Neuronal stem cell (in vitro differentiated cells): ENCODE measurements at regions not wholly inside any gene's neighbourhood (a gene's known extent, or its start where the extent isn't known, plus 50 kb on each side); places are given as distances from the start of the nearest gene placed in this dataset.

Experiments used
- DNase-seq: peaks from one replicate; pipeline ENCODE4 v3.0.0-alpha.2; 2013; ENCODE audit warnings: low spot score
- H2AFZ ChIP-seq: one replicate; pipeline ENCODE4 v1.6.1; 2013; ENCODE audit warnings: mild to moderate bottlenecking, low read length, inconsistent platforms
- H2AK5ac ChIP-seq: 2 replicates; pipeline ENCODE4 v1.6.1; 2013; ENCODE audit warnings: low read depth, mild to moderate bottlenecking, inconsistent platforms, low read length, moderate library complexity, mixed read lengths
- H2BK120ac ChIP-seq: 2 replicates; pipeline ENCODE4 v1.6.1; 2013; ENCODE audit warnings: low read depth, mild to moderate bottlenecking, inconsistent platforms, low read length, moderate library complexity, mixed read lengths
- H2BK12ac ChIP-seq: one replicate; pipeline ENCODE4 v1.6.1; 2013; ENCODE audit warnings: low read length, inconsistent platforms
- H2BK15ac ChIP-seq: 2 replicates; pipeline ENCODE4 v1.6.1; 2013; ENCODE audit warnings: mild to moderate bottlenecking, low read length, inconsistent platforms, mixed read lengths
- H2BK5ac ChIP-seq: one replicate; pipeline ENCODE4 v1.6.1; 2013; ENCODE audit warnings: inconsistent platforms, mild to moderate bottlenecking, low read length, moderate library complexity
- H3K14ac ChIP-seq: one replicate; pipeline ENCODE4 v1.6.1; 2013; ENCODE audit warnings: low read length, inconsistent platforms
- H3K18ac ChIP-seq: 2 replicates; pipeline ENCODE4 v1.6.1; 2013; ENCODE audit warnings: low read length, inconsistent platforms
- H3K23ac ChIP-seq: 2 replicates; pipeline ENCODE4 v1.6.1; 2013; ENCODE audit warnings: low read depth, mild to moderate bottlenecking, mixed read lengths, low read length, inconsistent platforms; ENCODE audit not compliant: poor library complexity
- H3K27ac ChIP-seq: replicated peaks from 3 replicates; pipeline ENCODE4 v1.5.1; 2013; ENCODE audit warnings: low read length, inconsistent platforms
- H3K27me3 ChIP-seq, 3 experiments: 2 replicates each; pipeline ENCODE4 v1.6.1; 2013; ENCODE audit warnings: low read length in 3 of 3, mild to moderate bottlenecking in 2 of 3, inconsistent platforms in 1 of 3, low read depth in 1 of 3, mixed read lengths in 1 of 3, moderate library complexity in 1 of 3; ENCODE audit not compliant: control insufficient read depth in 3 of 3, insufficient read depth in 3 of 3
- H3K36me3 ChIP-seq, 2 donors: replicated peaks in 1 of 2; 2 replicates each; pipeline ENCODE4 v1.6.1; 2013; ENCODE audit warnings: low read length in 2 of 2; ENCODE audit not compliant: control insufficient read depth in 2 of 2, insufficient read depth in 2 of 2
- H3K4ac ChIP-seq: 2 replicates; pipeline ENCODE4 v1.6.1; 2013; ENCODE audit warnings: inconsistent platforms, mild to moderate bottlenecking, low read length, moderate library complexity
- H3K4me1 ChIP-seq, 2 donors: 1 replicate in 1 of 2; 2 replicates in 1 of 2; pipeline ENCODE4 v1.6.1; 2013; ENCODE audit warnings: low read length in 2 of 2, low read depth in 1 of 2; ENCODE audit not compliant: control insufficient read depth in 2 of 2, insufficient read depth in 1 of 2
- H3K4me2 ChIP-seq: one replicate; pipeline ENCODE4 v1.6.1; 2013; ENCODE audit warnings: mild to moderate bottlenecking, low read length, inconsistent platforms; ENCODE audit not compliant: insufficient read depth, poor library complexity, severe bottlenecking
- H3K4me3 ChIP-seq, 2 donors: 2 replicates each; pipeline ENCODE4 v1.5.1; 2013; ENCODE audit warnings: low read length in 2 of 2, mild to moderate bottlenecking in 2 of 2, inconsistent platforms in 1 of 2, moderate library complexity in 1 of 2
- H3K79me1 ChIP-seq: one replicate; pipeline ENCODE4 v1.6.1; 2013; ENCODE audit warnings: low read depth, mild to moderate bottlenecking, inconsistent platforms, low read length, moderate library complexity
- H3K9ac ChIP-seq: one replicate; pipeline ENCODE4 v1.6.1; 2013; ENCODE audit warnings: mild to moderate bottlenecking, low read depth, low read length, inconsistent platforms; ENCODE audit not compliant: poor library complexity
- H3K9me3 ChIP-seq, 2 donors: replicated peaks in 1 of 2; 2 replicates each; pipeline versions ENCODE3 to v1.6.1; 2013; ENCODE audit warnings: low read length in 2 of 2, mild to moderate bottlenecking in 2 of 2, inconsistent platforms in 1 of 2, low read depth in 1 of 2, mixed read lengths in 1 of 2, moderate library complexity in 1 of 2; ENCODE audit not compliant: control insufficient read depth in 2 of 2, insufficient read depth in 1 of 2
- H4K8ac ChIP-seq: one replicate; pipeline ENCODE4 v1.6.1; 2013; ENCODE audit warnings: low read depth, mild to moderate bottlenecking, inconsistent platforms, low read length, moderate library complexity
- H4K91ac ChIP-seq: one replicate; pipeline ENCODE4 v1.6.1; 2013; ENCODE audit warnings: low read length, low read depth, mild to moderate bottlenecking, inconsistent platforms; ENCODE audit not compliant: poor library complexity
- WGBS, 2 donors: extraction: QIAGEN DNeasy Blood & Tissue Kit; methylation state at CpG; one replicate each; pipeline ENCODE4 v1.1.7; 2013; ENCODE audit warnings: missing lambda C conversion rate in 2 of 2, mixed read lengths in 1 of 2; ENCODE audit not compliant: insufficient read length in 2 of 2, insufficient replicate concordance in 1 of 2; ENCODE audit errors: extremely low coverage in 2 of 2; 5-methylcytosine and 5-hydroxymethylcytosine counted together

DNA sequence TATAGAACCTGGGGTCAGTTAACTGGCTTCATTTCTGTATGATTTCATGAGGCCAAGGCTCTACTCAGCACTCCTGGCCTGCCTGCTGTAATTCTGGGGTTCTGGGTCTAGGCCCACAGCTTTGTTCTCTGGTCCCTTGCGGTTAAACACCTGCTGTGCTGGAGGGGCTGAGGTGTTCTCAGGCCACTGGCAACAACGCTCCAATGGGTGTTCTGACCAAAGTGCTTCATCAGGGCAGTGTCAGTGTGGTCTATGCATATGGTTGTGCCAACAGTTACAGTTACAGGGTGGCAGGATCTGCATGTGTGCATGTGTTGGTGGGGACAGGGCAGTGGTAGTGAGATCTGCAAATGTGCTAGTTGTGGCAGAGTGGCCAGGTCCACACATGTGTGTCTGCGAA, 64.1 kb upstream of the GMNC start:
- no CpG with 5 or more reads among the region's 3 CpGs for WGBS, 2 donors

DNA sequence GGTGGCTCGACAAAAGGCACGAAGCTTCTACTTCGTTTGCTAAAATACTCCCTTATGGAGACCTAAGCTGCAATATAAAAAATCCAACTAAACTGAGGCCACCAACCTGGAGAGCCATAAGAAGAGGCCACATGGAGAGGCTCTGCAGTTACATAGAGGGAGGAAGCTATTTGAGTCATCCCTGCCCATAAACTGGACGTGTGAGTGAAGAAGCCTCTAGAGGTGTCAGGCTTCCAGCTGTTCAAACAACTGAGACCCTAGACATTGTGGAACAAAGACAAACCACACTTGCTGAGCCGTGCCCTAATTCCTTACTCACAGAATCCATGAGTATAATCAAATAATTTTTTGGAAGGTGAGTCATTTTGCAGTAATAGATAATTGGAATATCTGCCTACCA, 50.2 kb upstream of the GMNC start:
- no peak overlapping the region for H3K23ac ChIP-seq
- no peak overlapping the region for H3K18ac ChIP-seq
- no peak overlapping the region for H4K8ac ChIP-seq
- no peak overlapping the region for H3K4me3 ChIP-seq
- no peak for DNase-seq
- no peak overlapping the region for H2AFZ ChIP-seq
- no peak overlapping the region for H3K4me2 ChIP-seq
- no peak overlapping the region for H2BK120ac ChIP-seq
- H2BK5ac ChIP-seq, result no peak overlapping the region
- H3K9me3 ChIP-seq, result no peaks in the 10 kb centered on the region
- H3K4ac ChIP-seq, result no peak overlapping the region
- H3K79me1 ChIP-seq, result no peaks in the 10 kb centered on the region
- no peak overlapping the region for H4K91ac ChIP-seq
- H3K36me3 ChIP-seq, result no peaks in the 10 kb centered on the region
- no peak overlapping the region for H2AK5ac ChIP-seq
- H3K4me1 ChIP-seq, result peaks cover 1 to 3% of the 10 kb centered on the region in 2 donors
- H2BK12ac ChIP-seq, result no peak overlapping the region
- no peak overlapping the region for H3K9ac ChIP-seq
- H3K27me3 ChIP-seq, result no peaks in the 10 kb centered on the region
- no peak overlapping the region for H2BK15ac ChIP-seq
- H3K14ac ChIP-seq, result no peak overlapping the region
- H3K27ac ChIP-seq, result no peak overlapping the region
- no CpG with 5 or more reads among the region's 5 CpGs for WGBS, 2 donors

More for the DNA sequence above, 64.1 kb upstream of the GMNC start:
- Histone ChIP-seq H3K4me2 (no peak overlapping the region), H3K14ac (peak overlapping the region; percentile 47), H3K4me1 (peaks cover 0 to 2% of the 10 kb centered on the region in 2 donors), H2AFZ (no peak overlapping the region), H3K9me3 (no peaks in the 10 kb centered on the region), H2AK5ac (no peak overlapping the region), H3K9ac (no peak overlapping the region), H3K27ac (no peak overlapping the region), H4K91ac (no peak overlapping the region), H3K79me1 (no peaks in the 10 kb centered on the region), H3K27me3 (no peaks in the 10 kb centered on the region), H2BK120ac (no peak overlapping the region), H2BK5ac (no peak overlapping the region), H2BK12ac (no peak overlapping the region), H3K18ac (peak overlapping the region; percentile 33), H3K4ac (no peak overlapping the region), H2BK15ac (peak overlapping the region; percentile 10), H3K23ac (no peak overlapping the region), H3K4me3 (no peak overlapping the region), H3K36me3 (no peaks in the 10 kb centered on the region), H4K8ac (no peak overlapping the region)
- DNase-seq, result no peak
